GM19239 (cell line): ENCODE measurements at regions not wholly inside any gene's neighbourhood (a gene's known extent, or its start where the extent isn't known, plus 50 kb on each side); places are given as distances from the start of the nearest gene placed in this dataset.
"Not testable (repeated sequence)": the region's sequence is repeated elsewhere in the genome, so short reads cannot be mapped to it uniquely, and the experiment has no call there.

Source experiments
- DNase-seq: peaks from one replicate; pipeline ENCODE4 v3.0.0; 2011; ENCODE audit warnings: low spot score; ENCODE audit not compliant: insufficient read length
- FAIRE-seq: peaks from 2 replicates; lab custom pipeline; 2011; peaks lifted over from hg19 to GRCh38; lab: Jason Lieb, UNC

DNA sequence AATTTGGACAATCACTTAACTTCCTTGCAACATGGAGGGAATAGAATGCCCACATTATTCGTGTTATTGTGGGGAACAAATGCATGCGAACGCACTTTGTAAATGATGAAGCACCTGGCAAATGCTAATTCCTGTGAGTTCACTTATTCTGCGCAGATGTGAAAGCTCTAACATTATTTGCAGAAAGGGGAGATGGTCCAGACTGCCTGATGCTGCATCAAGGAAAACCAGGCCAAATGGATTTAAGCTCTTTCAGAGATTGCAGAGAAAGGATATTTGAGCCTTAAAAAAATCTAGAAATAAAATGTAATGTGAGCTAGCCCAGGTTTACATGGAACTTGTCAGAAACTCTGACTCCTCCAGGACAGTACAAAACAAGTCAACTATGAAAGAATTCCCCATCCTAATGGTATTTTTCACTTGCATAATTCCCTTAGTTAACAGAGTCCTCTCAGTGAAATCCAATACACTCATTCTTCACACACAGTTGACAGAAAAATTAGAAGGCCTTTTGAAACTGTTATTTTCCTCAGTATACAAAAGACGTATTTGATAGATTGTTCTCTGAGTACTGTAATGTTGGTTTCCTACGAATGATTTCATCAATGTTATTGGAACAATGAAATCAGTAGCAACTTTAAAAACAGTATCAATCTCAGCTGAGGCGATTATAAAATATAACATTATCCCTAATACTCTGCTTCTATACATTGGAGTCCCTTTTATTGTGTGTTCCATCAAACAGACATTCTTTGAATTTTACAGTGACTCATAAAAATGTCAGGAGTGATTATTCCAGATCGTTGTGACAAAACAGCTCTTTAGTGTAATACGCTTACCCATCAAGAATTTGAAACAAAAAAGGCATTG is 136.3 kb upstream of the ANK3 start:
- FAIRE-seq, result no peak
- no peak for DNase-seq

DNA sequence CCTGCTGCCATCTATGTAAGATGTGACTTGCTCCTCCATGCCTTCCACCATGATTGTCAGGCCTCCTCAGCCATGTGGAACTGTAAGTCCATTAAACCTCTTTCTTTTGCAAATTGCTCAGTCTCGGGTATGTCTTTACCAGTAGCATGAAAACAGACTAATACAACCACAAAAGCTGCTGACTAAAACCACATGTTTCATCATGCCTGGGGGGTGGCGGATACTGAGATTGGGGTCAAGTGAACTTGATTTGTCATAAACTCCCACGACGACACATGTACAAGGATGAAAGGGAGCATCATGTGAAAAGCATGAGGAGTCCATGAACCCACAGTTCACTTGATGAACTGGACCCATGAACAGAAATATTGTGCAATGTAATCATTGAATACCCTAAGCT is 134.9 kb upstream of the ANK3 start:
- DNase-seq (no peak), FAIRE-seq (no peak)

DNA sequence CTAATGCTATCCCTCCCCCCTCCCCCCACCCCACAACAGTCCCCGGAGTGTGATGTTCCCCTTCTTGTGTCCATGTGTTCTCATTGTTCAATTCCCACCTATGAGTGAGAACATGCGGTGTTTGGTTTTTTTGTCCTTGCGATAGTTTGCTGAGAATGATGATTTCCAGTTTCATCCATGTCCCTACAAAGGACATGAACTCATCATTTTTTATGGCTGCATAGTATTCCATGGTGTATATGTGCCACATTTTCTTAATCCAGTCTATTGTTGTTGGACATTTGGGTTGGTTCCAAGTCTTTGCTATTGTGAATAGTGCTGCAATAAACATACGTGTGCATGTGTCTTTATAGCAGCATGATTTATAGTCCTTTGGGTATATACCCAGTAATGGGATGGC is 133.7 kb upstream of the ANK3 start:
- DNase-seq, FAIRE-seq: not testable (repeated sequence)

DNA sequence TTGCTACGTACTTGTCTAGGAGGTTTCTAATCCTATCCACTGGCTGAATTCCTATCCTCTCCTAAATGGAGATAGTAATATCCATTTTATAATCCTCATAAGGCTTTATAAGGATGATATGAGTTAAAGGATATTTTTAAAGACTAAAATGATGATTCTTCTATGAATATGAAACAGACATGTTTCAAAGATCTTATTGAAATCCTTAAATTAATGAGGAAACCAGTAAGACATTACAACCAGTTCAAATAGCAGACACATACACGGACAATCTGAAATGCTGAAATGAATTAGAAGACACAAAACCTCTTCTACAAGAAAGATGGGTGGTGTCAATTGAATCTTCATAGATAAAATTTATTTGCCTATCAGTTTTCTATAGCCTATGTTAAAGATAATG is 132.9 kb upstream of the ANK3 start:
- FAIRE-seq, result no peak
- DNase-seq, result no peak

DNA sequence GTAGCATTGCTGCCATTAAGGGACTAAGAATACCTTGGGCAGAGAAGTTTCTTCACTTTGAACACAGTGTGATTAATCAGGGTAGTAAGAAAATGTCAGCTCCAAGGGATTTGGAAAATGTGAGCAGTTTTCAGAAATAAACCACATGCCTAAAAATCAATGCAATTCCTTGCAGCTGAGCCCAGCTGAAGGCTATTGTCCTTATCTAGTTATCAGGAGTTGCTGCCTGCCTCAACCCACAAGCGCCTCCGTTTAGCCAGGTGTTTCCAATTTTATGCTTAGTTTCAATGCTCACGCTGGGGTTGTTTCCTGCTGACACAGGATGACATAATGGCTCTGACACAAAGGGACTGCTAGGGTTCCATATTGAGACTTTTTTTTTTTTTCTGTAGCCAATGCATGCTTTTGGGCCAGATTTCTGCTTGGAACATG is 132.3 kb upstream of the ANK3 start:
- no peak for DNase-seq
- no peak for FAIRE-seq

DNA sequence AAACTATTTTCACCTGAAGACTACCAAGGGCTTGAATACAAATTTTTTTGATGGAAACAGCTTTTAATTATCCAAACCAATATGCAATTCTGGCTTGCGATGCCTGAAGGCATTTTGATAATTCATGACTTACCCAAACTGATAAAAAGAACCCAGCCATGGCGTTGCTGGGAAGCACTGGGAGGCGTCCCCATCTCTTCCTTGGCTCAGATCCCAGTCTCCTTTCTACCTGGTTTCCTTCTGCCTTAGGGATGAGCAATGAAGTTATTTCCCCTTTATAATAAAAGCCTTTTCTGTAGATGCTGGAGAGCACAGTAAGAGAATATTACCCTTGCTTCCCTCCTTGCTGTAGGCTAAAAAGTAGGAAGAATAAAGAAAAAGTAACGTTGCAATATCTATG is 129.1 kb upstream of the ANK3 start:
- no peak for FAIRE-seq

DNA sequence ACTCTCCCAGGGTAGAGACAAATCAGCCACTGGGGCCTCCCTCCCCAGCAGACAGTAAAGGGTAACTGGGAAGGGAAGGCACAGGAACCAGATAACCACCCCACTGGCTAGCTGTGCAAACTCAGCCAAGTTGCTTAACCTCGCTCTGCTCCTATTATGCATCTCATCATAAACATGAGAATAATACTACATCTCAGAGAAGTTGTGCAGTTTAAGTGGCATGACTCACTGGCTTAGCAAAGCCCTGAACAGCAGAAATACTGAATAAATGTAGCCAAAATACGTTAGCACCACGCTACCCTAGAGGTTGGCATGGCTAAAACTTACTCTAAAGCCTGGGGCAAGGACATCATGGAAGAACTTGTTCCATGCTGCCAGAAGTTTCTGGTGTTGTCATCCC is 128.1 kb upstream of the ANK3 start:
- DNase-seq (no peak), FAIRE-seq (no peak)

More for the DNA sequence above, 129.1 kb upstream of the ANK3 start:
- no peak for DNase-seq

DNA sequence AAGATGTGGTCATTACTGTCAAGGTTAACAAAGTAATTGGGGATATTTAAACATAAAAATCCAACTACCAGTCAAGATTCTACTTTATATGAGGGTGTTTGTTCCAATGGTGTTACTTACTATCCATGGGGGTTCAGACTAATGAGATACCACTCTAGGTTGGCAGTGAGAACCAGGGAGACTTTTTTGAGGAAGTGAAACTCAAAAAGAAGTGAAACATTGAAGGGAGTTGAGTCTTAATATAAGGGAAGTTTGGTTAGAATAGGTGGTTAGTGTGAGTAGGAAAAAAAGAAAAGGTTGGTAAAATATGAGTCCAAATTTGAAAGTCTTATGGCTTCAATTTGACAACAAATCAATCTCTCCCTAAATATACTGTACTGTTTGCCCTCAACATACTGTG is 123.6 kb upstream of the ANK3 start:
- DNase-seq (no peak), FAIRE-seq (no peak)

DNA sequence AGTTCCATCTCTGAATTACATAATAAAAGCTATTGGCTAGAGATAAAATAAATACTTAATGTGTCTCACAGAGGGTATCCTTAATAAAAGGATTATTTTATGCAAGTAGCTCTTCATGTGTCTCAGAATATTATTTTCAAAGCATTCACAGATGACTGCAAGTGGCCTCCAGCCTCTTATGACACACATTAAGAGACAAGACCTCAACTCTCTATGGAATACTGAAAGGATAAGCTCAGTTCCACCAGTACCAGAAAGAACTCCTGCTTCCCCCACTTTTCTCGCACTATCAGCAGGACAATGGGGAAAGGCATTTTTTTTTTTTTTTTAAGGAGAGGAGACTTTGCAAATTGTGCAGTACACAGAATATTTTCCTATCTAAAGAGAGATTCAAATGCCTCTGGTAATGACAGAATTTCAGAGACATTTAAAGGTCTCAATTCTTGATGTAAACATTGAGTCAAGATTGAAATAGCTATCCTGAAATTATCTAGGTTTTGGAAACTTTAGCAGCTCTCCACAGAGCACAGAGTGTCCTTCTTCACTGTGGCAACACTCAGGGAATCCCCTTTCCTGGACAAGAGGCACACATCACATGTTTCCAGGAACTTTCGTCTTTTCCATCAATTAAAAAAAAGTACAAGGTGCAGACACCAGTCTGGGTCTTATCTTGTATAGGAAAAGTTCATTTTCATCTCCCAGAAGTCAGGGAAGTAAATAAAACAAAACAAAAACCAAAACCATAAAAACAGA is 122.0 kb upstream of the ANK3 start:
- no peak for DNase-seq
- no peak for FAIRE-seq

DNA sequence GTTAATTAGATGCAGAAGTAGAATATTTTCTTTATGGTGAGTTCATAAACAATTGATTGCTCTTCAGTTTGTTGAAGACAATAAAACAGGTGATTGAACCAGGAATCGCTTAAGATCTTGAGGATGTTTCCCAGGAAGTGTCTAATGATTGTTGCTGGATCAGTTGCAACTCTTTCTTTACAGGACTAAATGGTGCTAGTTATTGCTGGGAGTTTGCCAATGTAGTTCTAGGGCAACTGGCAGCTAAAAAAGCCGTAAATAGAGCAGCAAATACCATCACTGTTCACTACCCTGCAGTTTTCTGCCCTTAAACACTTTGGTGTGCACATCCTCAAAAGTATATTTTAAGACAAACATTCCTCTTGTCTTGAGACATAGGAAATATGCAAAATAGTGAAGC is 119.2 kb upstream of the ANK3 start:
- FAIRE-seq (no peak), DNase-seq (no peak)

DNA sequence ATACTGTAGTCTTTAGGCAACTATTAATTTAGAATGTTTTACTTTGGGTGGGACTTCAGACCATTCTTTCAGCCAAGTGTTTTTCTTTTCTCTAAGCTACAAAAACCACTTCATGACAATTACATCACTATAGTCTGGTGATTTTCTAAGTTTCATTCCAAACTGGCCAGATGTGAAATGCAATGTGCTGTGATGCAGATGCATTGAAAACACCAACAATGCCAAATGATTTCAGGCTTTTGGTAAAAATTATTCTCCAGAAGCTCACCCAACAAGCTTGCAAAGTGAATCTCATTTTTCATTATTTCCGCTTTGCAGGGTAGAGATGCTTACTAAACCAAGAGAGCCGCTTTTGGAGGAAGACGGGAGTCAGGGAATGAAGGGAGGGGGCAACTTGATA is 118.4 kb upstream of the ANK3 start:
- no peak for FAIRE-seq
- no peak for DNase-seq

DNA sequence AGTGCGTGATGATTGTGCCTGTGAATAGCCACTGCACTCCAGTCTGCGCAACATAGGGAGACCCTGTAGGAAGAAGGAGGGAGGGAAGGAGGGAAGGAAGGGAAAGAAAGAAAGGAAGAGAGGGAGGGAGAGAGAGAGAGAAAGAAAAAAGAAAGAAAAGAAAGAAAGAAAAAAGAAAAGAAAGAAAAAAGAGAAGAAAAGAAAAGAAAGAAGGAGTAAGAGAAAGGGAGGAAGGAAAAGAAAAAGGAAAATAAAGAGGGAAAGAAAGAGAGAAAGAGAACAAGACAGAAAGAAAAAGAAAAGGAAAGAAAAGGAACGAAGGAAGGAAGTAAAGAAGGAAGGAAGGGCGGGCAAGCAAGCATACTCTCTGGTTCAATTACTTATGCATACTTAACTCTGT is 112.9 kb upstream of the ANK3 start:
- DNase-seq (no peak), FAIRE-seq (no peak)

DNA sequence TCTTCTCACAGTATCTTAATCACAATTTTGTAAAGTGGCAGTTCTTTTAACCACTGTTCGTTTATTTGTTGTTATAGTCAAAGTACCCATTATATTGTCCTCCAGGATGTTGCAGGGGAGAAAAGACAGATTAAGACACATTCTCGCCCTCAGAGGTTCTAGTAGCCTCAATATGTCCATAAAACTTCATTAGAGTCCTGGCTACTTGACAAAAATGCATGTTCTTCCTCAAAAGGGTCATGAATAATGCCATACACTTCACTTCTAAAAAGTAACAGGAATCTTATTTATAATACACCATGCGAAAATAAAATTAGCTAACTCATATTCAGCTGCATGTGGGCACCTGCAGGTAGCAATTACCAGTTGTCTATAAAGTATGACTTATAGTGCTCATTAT is 109.3 kb upstream of the ANK3 start:
- DNase-seq, result no peak
- no peak for FAIRE-seq

DNA sequence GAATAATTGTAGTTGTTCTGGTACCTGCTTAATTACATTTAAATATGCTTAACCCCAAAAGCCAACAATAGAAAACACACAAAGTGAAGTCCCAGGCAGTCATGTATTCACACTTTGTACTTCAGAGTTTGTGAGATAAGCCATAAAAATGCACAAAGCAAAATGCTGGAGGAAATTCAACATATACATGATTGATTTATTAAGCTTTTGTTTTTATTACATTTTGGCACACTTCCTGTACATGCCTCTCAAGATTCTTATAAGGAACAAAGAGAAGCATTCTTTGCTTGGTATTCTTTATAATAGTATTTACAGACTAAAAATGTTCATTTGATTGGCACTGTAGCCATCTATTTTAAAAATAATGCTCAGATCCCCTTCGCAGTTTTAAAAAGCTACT is 107.7 kb upstream of the ANK3 start:
- FAIRE-seq, result no peak
- DNase-seq, result no peak

DNA sequence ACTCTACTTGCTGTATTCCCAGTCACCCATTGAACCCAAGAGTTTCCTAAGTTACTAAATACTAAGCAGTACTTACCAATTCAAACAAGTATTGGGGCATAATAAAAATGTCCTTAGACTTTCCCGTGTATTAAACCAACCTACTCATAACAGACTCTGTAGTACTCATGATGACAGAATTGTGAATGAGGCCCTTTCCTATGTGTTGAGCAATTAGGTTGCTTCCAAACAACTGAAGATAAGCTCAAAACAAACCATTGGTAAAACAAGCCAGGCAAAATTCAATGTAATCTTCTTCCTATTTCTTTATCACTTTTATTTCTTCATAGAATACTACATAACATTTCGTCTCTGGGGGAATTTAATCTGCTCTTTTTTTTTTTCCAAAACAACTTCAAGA is 106.5 kb upstream of the ANK3 start:
- DNase-seq (no peak), FAIRE-seq (no peak)

DNA sequence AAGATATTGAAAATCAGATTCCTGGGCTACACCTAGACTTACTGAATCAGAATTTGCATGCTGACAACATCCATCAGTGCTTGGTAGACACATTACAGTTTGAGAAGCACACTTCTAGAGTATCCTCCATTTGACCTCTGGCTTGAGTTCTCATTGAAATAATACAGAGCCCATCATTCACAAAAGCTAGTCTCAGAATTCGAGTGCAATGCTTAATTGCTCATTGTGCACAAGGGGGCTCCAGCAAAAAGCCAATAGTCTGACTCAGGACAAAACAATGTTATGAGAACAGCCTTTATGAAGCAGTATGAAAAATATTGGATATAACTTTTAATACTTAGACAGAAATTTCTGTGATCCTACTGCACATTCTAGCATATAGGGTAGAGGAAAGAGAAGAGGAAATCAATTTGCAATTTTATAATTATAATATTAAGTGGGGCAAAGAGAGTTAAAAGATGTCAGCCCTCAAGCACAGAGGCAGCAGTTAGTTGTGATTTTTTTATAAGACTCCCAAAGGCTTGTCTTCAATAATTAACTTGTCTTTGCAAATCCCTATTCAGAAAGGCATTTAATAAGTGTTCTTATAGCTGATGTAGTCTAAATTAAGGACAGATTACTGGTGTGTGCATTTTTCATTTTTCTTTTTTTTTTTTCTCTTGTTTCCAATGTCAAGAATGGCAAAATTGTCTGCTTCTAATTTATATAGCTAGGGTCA is 105.8 kb upstream of the ANK3 start:
- DNase-seq (no peak), FAIRE-seq (no peak)

DNA sequence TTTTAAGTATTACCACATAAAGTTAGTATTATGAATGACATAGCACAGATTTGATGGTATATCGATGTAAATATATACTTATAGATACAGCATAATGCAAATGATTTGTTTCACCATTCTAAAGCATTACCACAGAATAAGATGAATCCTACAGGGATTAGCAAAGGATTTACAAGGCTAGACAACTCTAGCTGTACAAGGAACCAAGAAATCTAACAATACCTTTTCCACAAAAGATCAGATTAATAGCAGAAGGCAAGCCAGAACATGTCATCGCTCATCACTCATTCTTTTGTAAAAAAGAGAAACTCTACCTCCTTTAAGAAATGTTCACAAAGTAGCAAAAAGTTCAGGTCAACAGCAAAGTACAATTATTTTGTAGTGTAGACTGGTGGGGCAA is 105.1 kb upstream of the ANK3 start:
- DNase-seq (no peak), FAIRE-seq (no peak)

DNA sequence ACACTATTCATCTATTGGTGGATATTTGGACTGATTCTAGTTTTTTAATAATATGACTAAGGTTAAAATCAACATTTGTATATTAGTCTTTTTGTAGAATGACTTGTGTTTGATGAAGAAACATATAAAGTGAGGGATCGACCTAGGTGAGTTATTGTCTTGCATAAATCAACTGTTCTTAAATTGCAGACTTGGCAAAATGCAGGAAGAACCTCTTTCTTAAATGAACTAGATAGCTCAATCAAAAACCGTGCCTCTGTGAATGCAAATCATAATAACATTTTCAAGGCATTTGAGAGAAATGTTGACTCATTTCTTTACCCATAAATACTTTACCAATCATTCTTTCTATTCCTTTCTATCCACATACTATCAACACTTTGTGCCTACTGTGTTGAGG is 101.5 kb upstream of the ANK3 start:
- DNase-seq, result no peak
- FAIRE-seq, result no peak

DNA sequence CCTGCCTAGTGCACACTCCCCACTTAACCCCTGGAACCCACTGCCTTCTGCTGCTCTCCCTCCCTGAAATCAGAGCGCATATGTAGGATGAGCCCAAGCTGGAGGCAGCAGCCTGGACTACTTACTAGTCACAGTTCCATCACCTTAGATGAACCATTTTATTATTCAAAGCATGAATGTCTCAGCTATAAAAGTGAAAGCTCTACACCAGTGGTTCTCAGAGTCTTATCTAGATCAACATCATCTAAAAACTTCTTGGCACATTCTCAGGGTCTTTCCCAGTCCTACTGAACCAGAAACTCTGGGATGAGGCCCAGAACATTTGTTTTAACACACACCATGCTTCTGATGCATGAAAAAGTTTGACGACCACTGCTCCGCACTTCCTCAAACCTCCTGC is 100.3 kb upstream of the ANK3 start:
- FAIRE-seq, result no peak
- no peak for DNase-seq

DNA sequence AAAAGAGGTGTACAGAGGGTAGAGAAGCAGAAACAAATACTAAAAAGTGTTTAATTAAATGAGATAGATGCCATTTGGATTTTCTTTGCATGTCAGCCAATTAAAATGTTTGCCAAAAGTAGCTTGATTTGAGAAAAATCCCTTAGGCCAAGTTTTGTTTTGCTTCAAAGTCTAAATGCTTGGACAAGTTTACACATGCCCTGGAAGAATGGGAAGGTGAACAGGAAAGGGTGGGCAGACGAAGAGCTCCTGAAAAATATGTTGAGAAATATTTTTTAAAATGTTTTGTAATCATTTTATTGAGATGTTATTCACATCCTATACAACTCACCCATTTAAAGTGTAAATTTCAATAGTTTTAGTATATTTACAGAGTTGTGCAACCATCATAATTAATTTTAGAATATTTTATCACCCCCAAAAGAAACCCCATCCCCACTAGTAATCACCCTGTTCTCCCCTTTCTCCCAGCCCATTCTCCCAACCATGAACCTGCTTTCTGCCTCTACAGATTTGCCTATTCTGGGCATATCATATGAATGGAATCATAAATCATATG is 98.5 kb upstream of the ANK3 start:
- DNase-seq, result no peak
- FAIRE-seq, result no peak

DNA sequence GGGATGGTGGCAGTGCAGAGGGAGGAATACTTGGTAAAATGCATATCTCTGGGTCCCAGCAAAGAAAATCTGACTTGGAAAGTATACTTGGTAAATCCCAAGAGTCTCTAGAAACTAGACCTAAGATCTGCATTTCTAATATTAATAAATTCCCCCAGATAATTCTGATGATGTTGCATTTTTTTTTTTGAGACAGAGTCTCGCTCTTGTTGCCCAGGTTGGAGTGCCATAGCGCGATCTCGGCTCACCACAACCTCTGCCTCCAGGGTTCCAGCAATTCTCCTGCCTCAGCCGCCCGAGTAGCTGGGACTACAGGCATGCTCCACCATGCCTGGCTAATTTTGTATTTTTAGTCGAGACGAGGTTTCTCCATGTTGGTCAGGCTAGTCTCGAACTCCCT is 97.9 kb upstream of the ANK3 start:
- FAIRE-seq (no peak), DNase-seq (no peak)
